Omental fat pad (tissue), 3 donors: ENCODE measurements at regions not wholly inside any gene's neighbourhood (a gene's known extent, or its start where the extent isn't known, plus 50 kb on each side); places are given as distances from the start of the nearest gene placed in this dataset.

Experiments
- ATAC-seq: fragments of 150-250 bp; one replicate; pipeline ENCODE4 v1.9.1; 2016; ENCODE audit warnings: mild to moderate bottlenecking, moderate library complexity; ENCODE audit not compliant: low FRiP score
- DNase-seq: peaks from one replicate; pipeline ENCODE4 v3.0.0-alpha.2; 2019; ENCODE audit warnings: low spot score
- CTCF ChIP-seq, 3 donors: fragments of 450-650 bp; IDR thresholded peaks; one replicate each; pipeline ENCODE4 v1.5.1; 2016 to 2017; ENCODE audit warnings: antibody characterized with exemption in 3 of 3, mild to moderate bottlenecking in 3 of 3, moderate library complexity in 2 of 3

GRCh38 chr7:67502929-67503328 is 506.3 kb downstream of the TYW1 start:
- no peak for TF ChIP-seq CTCF (IDR thresholded peaks at IDR 0.05)
- ATAC-seq = no peak
- DNase-seq = no peak

GRCh38 chr7:67505449-67505848 is 508.8 kb downstream of the TYW1 start:
- TF ChIP-seq CTCF (IDR thresholded peaks at IDR 0.05) = no peak
- DNase-seq (no peak), ATAC-seq (no peak)

DNA sequence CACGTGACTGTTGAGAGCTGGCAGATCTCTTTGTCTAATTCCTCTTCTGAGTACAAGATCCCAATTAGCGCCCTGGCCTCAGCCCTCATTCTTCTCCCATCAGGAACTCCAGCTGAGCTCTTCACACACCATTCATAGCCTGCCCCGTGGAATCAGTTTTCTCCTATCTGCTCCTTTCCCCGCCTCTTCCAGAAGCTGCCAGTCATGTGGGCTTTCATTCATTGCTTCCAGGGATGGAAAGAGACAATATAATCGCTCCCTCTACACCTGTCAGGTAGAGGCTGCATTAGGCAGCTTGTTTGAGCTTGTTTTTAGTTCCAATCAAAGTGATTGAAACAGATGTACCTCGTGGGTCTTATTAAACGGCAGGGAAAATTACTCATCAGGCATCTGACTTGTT is 515.8 kb downstream of the TYW1 start:
- ATAC-seq (no peak), DNase-seq (no peak)
- no peak for TF ChIP-seq CTCF (IDR thresholded peaks at IDR 0.05)

- ATAC-seq (no peak), DNase-seq (no peak)
- TF ChIP-seq CTCF (IDR thresholded peaks at IDR 0.05) = no peak
These were observed 521.9 kb downstream of the TYW1 start for GRCh38 chr7:67518580-67518979.

DNA sequence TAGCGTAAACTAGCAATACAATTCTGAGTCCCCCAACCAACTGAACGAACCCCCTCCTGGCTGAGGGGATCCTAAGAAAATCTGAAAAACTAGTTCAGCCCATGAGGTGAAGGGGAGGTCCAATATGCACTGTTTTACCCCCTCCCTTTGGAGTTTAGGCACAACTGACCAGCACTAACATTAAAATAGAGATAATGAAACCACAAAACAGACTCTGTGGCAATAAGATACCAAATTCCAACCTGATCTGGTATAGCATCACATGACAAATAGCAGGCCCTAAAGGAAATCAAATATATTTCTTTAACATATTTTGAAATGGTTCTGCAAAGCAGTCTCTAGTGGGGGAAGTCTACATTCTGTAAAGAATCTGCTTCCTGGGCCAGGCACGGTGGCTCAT is 522.5 kb downstream of the TYW1 start:
- TF ChIP-seq CTCF (IDR thresholded peaks at IDR 0.05) = no peak
- ATAC-seq = no peak
- no peak for DNase-seq

- no peak for TF ChIP-seq CTCF (IDR thresholded peaks at IDR 0.05)
- no peak for ATAC-seq
- no peak for DNase-seq
These were observed 525.9 kb downstream of the TYW1 start for GRCh38 chr7:67522504-67522903.

DNA sequence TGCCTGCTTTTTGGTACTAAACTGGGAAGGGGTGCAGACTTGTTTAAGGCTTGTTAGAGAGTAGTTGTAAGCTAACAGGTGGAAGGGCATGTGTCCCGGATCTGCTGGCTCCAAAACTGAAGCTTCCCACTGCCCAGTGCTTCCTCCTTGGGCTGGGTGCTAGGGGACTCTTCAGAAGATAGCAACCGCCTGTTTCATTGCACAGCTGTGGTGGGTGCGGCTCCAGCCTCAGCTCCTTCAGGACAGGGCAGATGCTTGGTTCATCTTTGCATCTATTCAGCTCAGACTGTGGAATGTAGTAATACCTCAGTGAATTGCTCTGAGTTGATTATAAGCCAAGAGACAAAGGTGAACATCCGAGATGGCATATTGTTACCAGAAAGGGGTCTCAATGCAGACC is 527.1 kb downstream of the TYW1 start:
- ATAC-seq = no peak
- DNase-seq = no peak
- TF ChIP-seq CTCF (IDR thresholded peaks at IDR 0.05) = no peak
